Upper lobe of left lung (tissue), 6 donors: ENCODE measurements at regions not wholly inside any gene's neighbourhood (a gene's known extent, or its start where the extent isn't known, plus 50 kb on each side); places are given as distances from the start of the nearest gene placed in this dataset.
"Not testable (repeated sequence)": the region's sequence is repeated elsewhere in the genome, so short reads cannot be mapped to it uniquely, and the experiment has no call there.

ENCODE experiments used
- ATAC-seq, 2 donors: fragments of 200-7000 bp; cut with Tn5 transposase; one replicate each; pipeline ENCODE4 v1.9.1; 2022; ENCODE audit warnings: mild to moderate bottlenecking in 2 of 2, moderate library complexity in 2 of 2; ENCODE audit not compliant: low FRiP score in 2 of 2
- DNase-seq, 2 donors: peaks; one replicate each; pipeline ENCODE4 v3.0.0-alpha.2; 2019 to 2020
- H3K27ac ChIP-seq, 4 donors: fragments of 200-600 bp; sonication (generic); one replicate each; pipeline ENCODE4 v1.5.1; 2016 to 2019
- H3K27me3 ChIP-seq, 4 donors: fragments of 200-600 bp; sonication (generic); one replicate each; pipeline ENCODE4 v1.5.1; 2017 to 2019
- H3K36me3 ChIP-seq, 4 donors: fragments of 200-600 bp; sonication (generic); one replicate each; pipeline ENCODE4 v1.5.1; 2016 to 2019
- H3K4me1 ChIP-seq, 4 donors: fragments of 200-600 bp; sonication (generic); one replicate each; pipeline ENCODE4 v1.5.1; 2018 to 2019
- H3K4me3 ChIP-seq, 4 donors: fragments of 200-600 bp; sonication (generic); one replicate each; pipeline ENCODE4 v1.5.1; 2017 to 2019; ENCODE audit warnings: mild to moderate bottlenecking in 2 of 4, moderate library complexity in 1 of 4
- H3K9me3 ChIP-seq, 4 donors: fragments of 200-600 bp; sonication (generic); one replicate each; pipeline ENCODE4 v1.5.1; 2018 to 2019
- EP300 ChIP-seq, 4 donors: sonication (generic); formaldehyde crosslinking; IDR thresholded peaks; one replicate each; pipeline ENCODE4 v1.5.1; 2017; ENCODE audit warnings: antibody characterized with exemption in 4 of 4, control low read depth in 2 of 4
- POLR2A ChIP-seq, 4 donors: fragments of 450-650 bp; IDR thresholded peaks; one replicate each; pipeline ENCODE4 v1.5.1; 2016 to 2017; ENCODE audit warnings: antibody characterized with exemption in 4 of 4, mild to moderate bottlenecking in 2 of 4
- POLR2AphosphoS5 ChIP-seq, 2 donors: sonication (generic); formaldehyde crosslinking; IDR thresholded peaks; one replicate each; pipeline ENCODE4 v1.5.1; 2017; ENCODE audit warnings: antibody characterized with exemption in 2 of 2
- WGBS, 2 donors: methylation state at CpG; one replicate each; pipeline ENCODE4 v1.1.5; 2017 to 2018; 5-methylcytosine and 5-hydroxymethylcytosine counted together
- TF ChIP-seq, protein P1 (sequence below), 6 experiments: fragments of 450-650 bp in 4 of 6; fragments of 200-600 bp in 2 of 6; sonication (generic) in 2 of 6; IDR thresholded peaks; one replicate each; pipeline ENCODE4 v1.5.1; 2016 to 2019; ENCODE audit warnings: antibody characterized with exemption in 6 of 6
- donor health status: DM: no; HTN: no; CAD: no; lungs with moderate emphysema.
- donor health status: DM: no; HTN: yes; CAD: no; lungs with severe emphysema.

DNA sequence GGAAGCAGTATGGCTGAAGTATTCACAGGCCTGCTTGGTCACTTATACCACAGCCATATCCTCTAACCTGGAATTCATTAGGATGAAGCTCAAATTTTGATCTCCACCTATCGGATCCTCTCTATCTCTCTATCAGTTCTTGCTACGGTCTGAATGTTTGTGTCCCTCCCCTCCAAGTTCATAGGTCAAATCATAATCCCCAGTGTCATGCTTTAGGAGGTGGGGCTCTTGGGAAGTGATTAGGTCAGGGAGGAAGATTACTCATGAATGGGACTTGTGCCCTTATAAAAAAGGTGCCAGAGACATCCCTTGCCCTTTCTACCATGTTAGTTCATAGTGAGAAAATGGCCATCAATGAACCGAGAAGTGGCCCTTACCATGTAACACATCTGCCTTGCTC, 190.8 kb upstream of the MYLIP start:
- no peaks in the 10 kb centered on the region for H3K27me3 ChIP-seq
- TF ChIP-seq POLR2AphosphoS5 (IDR thresholded peaks at IDR 0.05) (no peak), EP300 (IDR thresholded peaks at IDR 0.05) (no peak), POLR2A (IDR thresholded peaks at IDR 0.05) (no peak)
- TF ChIP-seq, protein P1, sequence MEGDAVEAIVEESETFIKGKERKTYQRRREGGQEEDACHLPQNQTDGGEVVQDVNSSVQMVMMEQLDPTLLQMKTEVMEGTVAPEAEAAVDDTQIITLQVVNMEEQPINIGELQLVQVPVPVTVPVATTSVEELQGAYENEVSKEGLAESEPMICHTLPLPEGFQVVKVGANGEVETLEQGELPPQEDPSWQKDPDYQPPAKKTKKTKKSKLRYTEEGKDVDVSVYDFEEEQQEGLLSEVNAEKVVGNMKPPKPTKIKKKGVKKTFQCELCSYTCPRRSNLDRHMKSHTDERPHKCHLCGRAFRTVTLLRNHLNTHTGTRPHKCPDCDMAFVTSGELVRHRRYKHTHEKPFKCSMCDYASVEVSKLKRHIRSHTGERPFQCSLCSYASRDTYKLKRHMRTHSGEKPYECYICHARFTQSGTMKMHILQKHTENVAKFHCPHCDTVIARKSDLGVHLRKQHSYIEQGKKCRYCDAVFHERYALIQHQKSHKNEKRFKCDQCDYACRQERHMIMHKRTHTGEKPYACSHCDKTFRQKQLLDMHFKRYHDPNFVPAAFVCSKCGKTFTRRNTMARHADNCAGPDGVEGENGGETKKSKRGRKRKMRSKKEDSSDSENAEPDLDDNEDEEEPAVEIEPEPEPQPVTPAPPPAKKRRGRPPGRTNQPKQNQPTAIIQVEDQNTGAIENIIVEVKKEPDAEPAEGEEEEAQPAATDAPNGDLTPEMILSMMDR (IDR thresholded peaks at IDR 0.05) = no peak
- H3K27ac ChIP-seq = no peak overlapping the region
- ATAC-seq (no peak), DNase-seq (no peak)
- WGBS, 2 donors = 80 to 99% methylated on average over 3 of the region's 3 CpGs
- H3K36me3 ChIP-seq = no peaks in the 10 kb centered on the region
- H3K9me3 ChIP-seq = no peaks in the 10 kb centered on the region
- peaks cover 0 to 3% (median 0%) of the 10 kb centered on the region in 4 donors for H3K4me1 ChIP-seq
- H3K4me3 ChIP-seq = no peak overlapping the region

DNA sequence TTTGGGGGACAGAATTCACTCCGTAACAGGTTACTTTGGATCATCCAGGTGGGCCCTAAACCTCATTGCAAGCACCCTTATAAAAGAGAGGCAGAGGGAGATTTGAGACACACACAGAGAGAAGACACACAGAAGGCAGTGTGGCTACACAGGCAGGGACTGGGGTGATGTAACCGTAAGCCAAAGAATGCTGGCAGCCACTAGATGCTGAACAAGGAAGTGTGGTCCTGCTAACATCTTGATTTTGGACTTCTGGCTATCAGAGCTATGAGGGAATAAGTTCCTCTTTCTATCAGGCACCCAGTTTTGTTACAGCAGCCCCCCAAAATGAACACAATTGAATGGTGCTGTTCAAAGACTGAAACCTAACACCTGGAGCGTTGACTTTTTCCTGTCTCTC, 191.3 kb upstream of the MYLIP start:
- no peaks in the 10 kb centered on the region for H3K27me3 ChIP-seq
- H3K9me3 ChIP-seq = no peaks in the 10 kb centered on the region
- 76 to 97% methylated on average over 3 of the region's 3 CpGs for WGBS, 2 donors
- ATAC-seq = no peak
- no peak for DNase-seq
- TF ChIP-seq, protein P1 (IDR thresholded peaks at IDR 0.05) = no peak
- TF ChIP-seq POLR2A (IDR thresholded peaks at IDR 0.05) = no peak
- peaks cover 0 to 3% (median 0%) of the 10 kb centered on the region in 4 donors for H3K4me1 ChIP-seq
- H3K36me3 ChIP-seq = no peaks in the 10 kb centered on the region
- no peak overlapping the region for H3K4me3 ChIP-seq
- no peak overlapping the region for H3K27ac ChIP-seq

DNA sequence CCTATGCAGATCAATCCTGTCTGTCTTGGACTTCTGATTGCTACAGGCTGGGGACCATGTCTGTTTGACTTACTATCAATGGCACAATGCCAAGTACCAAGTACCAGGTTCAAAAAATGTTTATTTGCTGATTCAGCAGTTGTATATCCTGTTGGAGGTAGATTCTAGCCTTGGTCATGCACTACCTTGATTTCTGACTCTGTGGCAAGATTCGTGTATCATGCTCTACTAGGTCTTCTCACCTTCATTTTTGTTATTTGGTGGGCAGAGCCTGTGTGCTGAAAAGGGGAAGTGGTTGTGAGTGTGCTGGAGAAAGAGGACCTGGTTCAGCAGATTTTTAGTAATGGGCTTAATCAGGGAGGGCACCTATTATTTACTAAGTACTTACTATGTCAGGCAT, 192.4 kb upstream of the MYLIP start:
- no peak for DNase-seq
- 45 to 57% methylated on average over 1 of the region's 1 CpG for WGBS, 2 donors
- Histone ChIP-seq H3K27me3 (no peaks in the 10 kb centered on the region), H3K4me1 (peaks cover 0 to 3% (median 0%) of the 10 kb centered on the region in 4 donors), H3K36me3 (no peaks in the 10 kb centered on the region), H3K4me3 (no peak overlapping the region), H3K27ac (no peak overlapping the region), H3K9me3 (peaks cover 0 to 5% (median 2%) of the 10 kb centered on the region in 4 donors)
- TF ChIP-seq, protein P1 (IDR thresholded peaks at IDR 0.05) = no peak
- no peak for TF ChIP-seq EP300 (IDR thresholded peaks at IDR 0.05)
- TF ChIP-seq POLR2A (IDR thresholded peaks at IDR 0.05) = no peak
- TF ChIP-seq POLR2AphosphoS5 (IDR thresholded peaks at IDR 0.05) = no peak
- ATAC-seq = no peak

DNA sequence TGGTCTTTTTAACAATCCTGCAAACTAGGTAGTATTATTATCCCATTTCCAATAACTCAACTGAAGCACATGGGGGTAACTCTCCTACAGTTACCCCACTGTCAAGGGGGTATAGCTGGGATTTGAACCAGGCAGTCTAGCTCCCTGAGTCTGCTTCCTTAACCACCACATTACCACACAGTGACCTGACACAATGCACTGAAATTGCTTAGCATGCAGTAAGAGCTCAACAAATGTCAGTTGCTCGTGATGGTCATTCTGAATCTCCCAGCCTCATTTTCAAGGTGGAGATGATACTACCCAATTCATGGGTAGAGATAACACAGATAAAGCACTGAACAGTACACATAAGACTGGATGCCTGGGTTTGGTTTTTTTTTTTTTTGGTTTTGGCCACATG, 193.2 kb upstream of the MYLIP start:
- no peak overlapping the region for H3K4me3 ChIP-seq
- H3K27ac ChIP-seq = no peak overlapping the region
- ATAC-seq = no peak
- peaks cover 0 to 11% (median 2%) of the 10 kb centered on the region in 4 donors for H3K9me3 ChIP-seq
- H3K4me1 ChIP-seq = peaks cover 0 to 3% (median 0%) of the 10 kb centered on the region in 4 donors
- DNase-seq = no peak
- no peak for TF ChIP-seq POLR2AphosphoS5 (IDR thresholded peaks at IDR 0.05)
- TF ChIP-seq EP300 (IDR thresholded peaks at IDR 0.05) = no peak
- no peak for TF ChIP-seq POLR2A (IDR thresholded peaks at IDR 0.05)
- TF ChIP-seq, protein P1 (IDR thresholded peaks at IDR 0.05) = no peak
- 67 to 77% methylated on average over 1 of the region's 1 CpG for WGBS, 2 donors
- no peaks in the 10 kb centered on the region for H3K27me3 ChIP-seq
- H3K36me3 ChIP-seq = no peaks in the 10 kb centered on the region

DNA sequence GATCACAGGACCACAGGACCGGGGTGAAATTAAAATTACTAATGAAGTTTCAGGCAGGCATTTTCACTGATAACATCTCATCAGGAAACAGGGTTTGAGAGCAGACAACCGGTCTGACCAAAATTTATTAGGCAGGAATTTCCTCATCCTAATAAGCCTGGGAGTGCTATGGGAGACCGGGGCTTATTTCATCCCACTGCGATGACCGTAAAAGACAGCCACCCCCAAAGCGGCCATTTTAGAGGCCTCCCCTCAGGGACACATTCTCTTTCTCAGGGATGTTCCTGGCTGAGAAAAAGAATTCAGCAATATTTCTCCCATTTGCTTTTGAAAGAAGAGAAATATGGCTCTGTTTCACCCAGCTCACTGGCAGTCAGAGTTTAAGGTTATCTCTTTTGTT, 197.2 kb upstream of the MYLIP start:
- H3K4me3 ChIP-seq, H3K36me3 ChIP-seq, H3K27me3 ChIP-seq, H3K27ac ChIP-seq, DNase-seq, H3K4me1 ChIP-seq, ATAC-seq: not testable (repeated sequence)
- 82 to 86% methylated on average over 5 to 6 of the region's 6 CpGs for WGBS, 2 donors
- H3K9me3 ChIP-seq = peaks cover 0 to 11% (median 4%) of the 10 kb centered on the region in 4 donors
